ENCODE measurements at regions not wholly inside any gene's neighbourhood (a gene's known extent, or its start where the extent isn't known, plus 50 kb on each side); places are given as distances from the start of the nearest gene placed in this dataset.

DNA sequence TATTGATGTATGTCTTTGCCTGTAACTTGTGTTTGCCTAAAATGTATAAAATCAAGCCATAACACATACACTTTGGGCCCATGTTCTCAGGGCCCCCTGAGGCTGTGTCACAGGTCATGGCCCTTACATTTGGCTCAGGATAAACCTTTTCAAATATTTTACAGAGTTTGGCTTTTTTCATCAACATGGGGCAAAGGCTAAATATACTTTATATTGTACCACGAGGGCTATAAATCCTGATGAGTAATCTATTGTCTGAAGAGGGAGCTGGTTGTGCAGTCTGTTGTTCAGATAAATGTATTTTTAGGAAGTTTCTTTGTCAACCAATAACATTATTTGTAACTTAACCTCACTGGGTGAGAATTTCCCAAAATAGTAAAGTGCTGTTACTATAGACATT lies 404.6 kb upstream of the DDI1 start:
- Histone ChIP-seq H3K27me3 (ENCODE audit: control insufficient read depth in 2 of 2, insufficient read depth in 2 of 2, low read length in 2 of 2) (no peaks in the 10 kb centered on the region), H4K20me1 (replicated peaks; ENCODE audit: control insufficient read depth, extremely low read depth, insufficient read depth, low read length) (no peaks in the 10 kb centered on the region), H3K9me1 (replicated peaks; ENCODE audit: control insufficient read depth, extremely low read depth, insufficient read depth, low read length) (no peaks in the 10 kb centered on the region), H2AFZ (ENCODE audit: low read depth, low read length) (no peak overlapping the region), H3K36me3 (ENCODE audit: control insufficient read depth in 2 of 2, extremely low read depth in 1 of 2, insufficient read depth in 2 of 2, low read length in 2 of 2) (no peaks in the 10 kb centered on the region), H3K4me2 (ENCODE audit: insufficient read depth, low read length) (peak overlapping the region; percentile 25), H3K4me3 (replicated peaks in 1 of 3; ENCODE audit: insufficient read depth in 1 of 3, low read depth in 1 of 3, low read length in 3 of 3) (no peak overlapping the region), H3K4me1 (ENCODE audit: control insufficient read depth, extremely low read depth, insufficient read depth, low read length) (peaks cover 37% of the 10 kb centered on the region), H3K79me2 (ENCODE audit: control insufficient read depth, insufficient read depth, low read length) (no peaks in the 10 kb centered on the region), H3K27ac (ENCODE audit: insufficient read depth, low read depth, low read length) (peak overlapping the region; percentile 97), H3K9ac (replicated peaks; ENCODE audit: extremely low read depth, insufficient read depth, low read length) (peak overlapping the region; percentile 56), H3K9me3 (replicated peaks; ENCODE audit: control insufficient read depth, insufficient read depth, low read length) (no peaks in the 10 kb centered on the region)
- BruUV-seq (replicated peaks): no TSS peak
- dilution Hi-C loops (cut with MboI; ENCODE audit: extremely low pct_ligation_motif_present, low sequenced_read_pairs) (no loop called here), intact Hi-C loops (cut with micrococcal nuclease) (loop anchor here (2.0 kb wide), 2 partner anchors 51 to 275 kb away; no protein-coding TSS in a partner anchor)
- ChIA-PET CTCF (interaction anchor here (0.6 to 1.4 kb wide), 6 partner anchors 12 to 166 kb away, joined by 3 to 8 read pairs (median 4); no protein-coding TSS in a partner anchor), POLR2A (interaction anchor here (0.7 to 1.5 kb wide), 2 partner anchors 23 to 37 kb away, joined by 3 to 5 read pairs; no protein-coding TSS in a partner anchor)
- DNase-seq (ENCODE audit: low read depth, low spot score) (peak; percentile 94), FAIRE-seq (peak; percentile 67)
- TF ChIP-seq, protein P1, sequence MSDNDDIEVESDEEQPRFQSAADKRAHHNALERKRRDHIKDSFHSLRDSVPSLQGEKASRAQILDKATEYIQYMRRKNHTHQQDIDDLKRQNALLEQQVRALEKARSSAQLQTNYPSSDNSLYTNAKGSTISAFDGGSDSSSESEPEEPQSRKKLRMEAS (IDR thresholded peaks at IDR 0.05; ENCODE audit: insufficient read depth, insufficient read length): peak; percentile 10
- TF ChIP-seq MYC (IDR thresholded peaks at IDR 0.05; ENCODE audit: low read depth, low read length): no peak
- TF ChIP-seq JUN (IDR thresholded peaks at IDR 0.05; ENCODE audit: borderline replicate concordance, insufficient read depth, insufficient read length, low read depth): peak; percentile 89
- TF ChIP-seq POLR2A (IDR thresholded peaks at IDR 0.05; ENCODE audit: low read depth, low read length): no peak
- TF ChIP-seq, protein P2, sequence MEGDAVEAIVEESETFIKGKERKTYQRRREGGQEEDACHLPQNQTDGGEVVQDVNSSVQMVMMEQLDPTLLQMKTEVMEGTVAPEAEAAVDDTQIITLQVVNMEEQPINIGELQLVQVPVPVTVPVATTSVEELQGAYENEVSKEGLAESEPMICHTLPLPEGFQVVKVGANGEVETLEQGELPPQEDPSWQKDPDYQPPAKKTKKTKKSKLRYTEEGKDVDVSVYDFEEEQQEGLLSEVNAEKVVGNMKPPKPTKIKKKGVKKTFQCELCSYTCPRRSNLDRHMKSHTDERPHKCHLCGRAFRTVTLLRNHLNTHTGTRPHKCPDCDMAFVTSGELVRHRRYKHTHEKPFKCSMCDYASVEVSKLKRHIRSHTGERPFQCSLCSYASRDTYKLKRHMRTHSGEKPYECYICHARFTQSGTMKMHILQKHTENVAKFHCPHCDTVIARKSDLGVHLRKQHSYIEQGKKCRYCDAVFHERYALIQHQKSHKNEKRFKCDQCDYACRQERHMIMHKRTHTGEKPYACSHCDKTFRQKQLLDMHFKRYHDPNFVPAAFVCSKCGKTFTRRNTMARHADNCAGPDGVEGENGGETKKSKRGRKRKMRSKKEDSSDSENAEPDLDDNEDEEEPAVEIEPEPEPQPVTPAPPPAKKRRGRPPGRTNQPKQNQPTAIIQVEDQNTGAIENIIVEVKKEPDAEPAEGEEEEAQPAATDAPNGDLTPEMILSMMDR (IDR thresholded peaks at IDR 0.05; ENCODE audit: extremely low read depth in 1 of 2, insufficient read depth in 1 of 2, low read depth in 1 of 2, low read length in 2 of 2): no peak
- peak; percentile 67 for TF ChIP-seq FOS (IDR thresholded peaks at IDR 0.05; ENCODE audit: borderline replicate concordance, insufficient read depth, low read length)
- TF ChIP-seq EZH2 (IDR thresholded peaks at IDR 0.05; ENCODE audit: borderline replicate concordance, low read depth, low read length, severe bottlenecking): no peak
- peak; percentile 39 for TF ChIP-seq POLR2AphosphoS5 (IDR thresholded peaks at IDR 0.05; ENCODE audit: insufficient read depth, low read depth, low read length)
